Panc1 (cell line): ENCODE measurements at regions not wholly inside any gene's neighbourhood (a gene's known extent, or its start where the extent isn't known, plus 50 kb on each side); places are given as distances from the start of the nearest gene placed in this dataset.

ENCODE experiments used
- ATAC-seq: fragments of 200-7000 bp; cut with Tn5 transposase; 2 replicates; pipeline ENCODE4 v1.9.1; 2020; ENCODE audit warnings: mild to moderate bottlenecking, moderate library complexity
- BruUV-seq: library from RNA; stranded (reverse); fragments of 400-500 nt; replicated peaks from 2 replicates; lab custom pipeline; 2021; lab: Mats Ljungman, UMichigan
- CTCF ChIA-PET: fragments of 300-600 bp; sonication (Branson Sonifier 250); formaldehyde crosslinking; loops from one replicate; lab custom pipeline; 2022; ENCODE audit warnings: antibody characterized with exemption; lab: Charles Lee
- POLR2A ChIA-PET: fragments of 300-600 bp; sonication (Branson Sonifier 250); formaldehyde crosslinking; loops from one replicate; lab custom pipeline; 2022; ENCODE audit warnings: antibody characterized with exemption; lab: Charles Lee
- DNase-seq: peaks from one replicate; pipeline ENCODE4 v3.0.0-alpha.2; 2010; ENCODE audit warnings: low read depth, low spot score
- H3K27ac ChIP-seq: 2 replicates; pipeline ENCODE4 v1.5.1; 2011; ENCODE audit warnings: mild to moderate bottlenecking, low read length, inconsistent platforms
- H3K27me3 ChIP-seq: fragments of 200-500 bp; sonication (Bioruptor generic); 2 replicates; pipeline ENCODE4 v1.6.0; 2014; ENCODE audit warnings: low read length, inconsistent platforms; ENCODE audit not compliant: control insufficient read depth, insufficient read depth
- H3K36me3 ChIP-seq: fragments of 200-500 bp; sonication (Bioruptor generic); 2 replicates; pipeline ENCODE4 v1.5.1; 2014; ENCODE audit warnings: inconsistent platforms, mild to moderate bottlenecking, low read length, moderate library complexity; ENCODE audit not compliant: control insufficient read depth, insufficient read depth
- H3K4me1 ChIP-seq: 2 replicates; pipeline ENCODE4 v1.5.1; 2011; ENCODE audit warnings: inconsistent platforms, mild to moderate bottlenecking, low read length, moderate library complexity; ENCODE audit not compliant: control insufficient read depth, insufficient read depth
- H3K4me3 ChIP-seq, 2 experiments: 2 replicates each; pipeline ENCODE4 v1.5.1; 2011 to 2012; ENCODE audit warnings: low read depth in 2 of 2, low read length in 2 of 2, mild to moderate bottlenecking in 2 of 2, inconsistent platforms in 1 of 2, moderate library complexity in 1 of 2
- H3K9me3 ChIP-seq: fragments of 200-500 bp; sonication (Bioruptor generic); 2 replicates; pipeline ENCODE4 v1.5.1; 2014; ENCODE audit warnings: low read depth, mild to moderate bottlenecking, inconsistent platforms, low read length, moderate library complexity; ENCODE audit not compliant: control insufficient read depth, insufficient read depth
- CTCF ChIP-seq: fragments of 450-650 bp; IDR thresholded peaks from 2 replicates; pipeline ENCODE4 v1.5.1; 2017; ENCODE audit warnings: mild to moderate bottlenecking
- POLR2AphosphoS5 ChIP-seq: IDR thresholded peaks from 2 replicates; pipeline ENCODE4 v1.6.1; 2012; ENCODE audit warnings: mild to moderate bottlenecking, low read depth, low read length, moderate library complexity
- REST ChIP-seq, 2 experiments: IDR thresholded peaks; 2 replicates each; pipeline ENCODE4 v1.6.1; 2011 to 2012; ENCODE audit warnings: low read depth in 2 of 2, control low read depth in 1 of 2, low read length in 1 of 2, mild to moderate bottlenecking in 1 of 2, moderate library complexity in 1 of 2; ENCODE audit not compliant: insufficient read depth in 1 of 2
- SIN3A ChIP-seq: IDR thresholded peaks from 2 replicates; pipeline ENCODE4 v1.6.1; 2012; ENCODE audit warnings: low read depth, mild to moderate bottlenecking, low read length, moderate library complexity, borderline replicate concordance; ENCODE audit not compliant: insufficient read depth
- TCF7L2 ChIP-seq: IDR thresholded peaks from 2 replicates; pipeline ENCODE4 v1.6.1; 2011; ENCODE audit warnings: mild to moderate bottlenecking, low read depth, low read length, inconsistent platforms
- in situ Hi-C: cut with HindIII; loops from 2 replicates; pipeline ENCODE4 v1.10.0; 2016; ENCODE audit warnings: low sequenced_read_pairs, low pct_unique_long_range_greater_than_20kb
- intact Hi-C: fragments of 100-400 bp; cut with micrococcal nuclease; formaldehyde crosslinking; loops from one replicate; pipeline ENCODE4 v1.10.0; 2022; ENCODE audit not compliant: unreplicated experiment

- TF ChIP-seq REST (IDR thresholded peaks at IDR 0.05; ENCODE audit: insufficient read depth in 1 of 2, low read depth in 2 of 2, low read length in 1 of 2) (no peak), SIN3A (no peak)
- no peak overlapping the region for H3K4me3 ChIP-seq
- no peak overlapping the region for H3K27ac ChIP-seq
- H3K36me3 ChIP-seq = no peaks in the 10 kb centered on the region
- in situ Hi-C loops (no loop called here), intact Hi-C loops (no loop called here)
- ChIA-PET CTCF (no interaction called here), POLR2A (no interaction called here)
- ATAC-seq (no peak), DNase-seq (no peak)
- no peaks in the 10 kb centered on the region for H3K9me3 ChIP-seq
- no peaks in the 10 kb centered on the region for H3K27me3 ChIP-seq
- no peaks in the 10 kb centered on the region for H3K4me1 ChIP-seq
- BruUV-seq = no TSS peak
Measured at GRCh38 chrX:7285765-7286164, 137.8 kb upstream of the PUDP start.

- Histone ChIP-seq H3K9me3 (no peaks in the 10 kb centered on the region), H3K4me1 (no peaks in the 10 kb centered on the region), H3K27me3 (no peaks in the 10 kb centered on the region), H3K36me3 (no peaks in the 10 kb centered on the region), H3K27ac (no peak overlapping the region), H3K4me3 (no peak overlapping the region)
- ATAC-seq (no peak), DNase-seq (no peak)
- in situ Hi-C loops = no loop called here
- no peak for TF ChIP-seq TCF7L2
- TF ChIP-seq SIN3A = no peak
- no peak for TF ChIP-seq CTCF
- no peak for TF ChIP-seq POLR2AphosphoS5
- intact Hi-C loops = no loop called here
- ChIA-PET POLR2A (no interaction called here), CTCF (no interaction called here)
- no TSS peak for BruUV-seq
Measured at GRCh38 chrX:7283741-7284140, 135.8 kb upstream of the PUDP start.

GRCh38 chrX:7280520-7280919 lies 132.6 kb upstream of the PUDP start:
- intact Hi-C loops (no loop called here), in situ Hi-C loops (no loop called here)
- no peaks in the 10 kb centered on the region for H3K27me3 ChIP-seq
- no peak for TF ChIP-seq POLR2AphosphoS5
- H3K4me3 ChIP-seq = no peak overlapping the region
- DNase-seq (no peak), ATAC-seq (no peak)
- POLR2A ChIA-PET = no interaction called here
- BruUV-seq = no TSS peak
- no peak overlapping the region for H3K27ac ChIP-seq
- CTCF ChIA-PET = no interaction called here
- H3K36me3 ChIP-seq = no peaks in the 10 kb centered on the region
- no peaks in the 10 kb centered on the region for H3K4me1 ChIP-seq
- no peaks in the 10 kb centered on the region for H3K9me3 ChIP-seq
